Liver (tissue), 8 donors: ENCODE measurements at regions not wholly inside any gene's neighbourhood (a gene's known extent, or its start where the extent isn't known, plus 50 kb on each side); places are given as distances from the start of the nearest gene placed in this dataset.

Experiments
- DNase-seq: peaks from one replicate; pipeline ENCODE4 v3.0.0-alpha.2; 2017; ENCODE audit warnings: low spot score
- H3K27ac ChIP-seq, 2 donors: one replicate each; pipeline ENCODE4 v1.7.0; 2013; ENCODE audit warnings: inconsistent platforms in 2 of 2, low read length in 2 of 2, control low read depth in 1 of 2, low read depth in 1 of 2, mild to moderate bottlenecking in 1 of 2
- H3K27me3 ChIP-seq, 4 donors: one replicate each; pipeline versions ENCODE4 v1.6.1 to v1.7.0; 2013; ENCODE audit warnings: low read length in 3 of 4, inconsistent platforms in 1 of 4, mild to moderate bottlenecking in 1 of 4, moderate library complexity in 1 of 4; ENCODE audit not compliant: control insufficient read depth in 4 of 4, insufficient read depth in 4 of 4
- H3K36me3 ChIP-seq, 4 donors: one replicate each; pipeline versions ENCODE4 v1.6.1 to v1.7.0; 2013; ENCODE audit warnings: low read length in 3 of 4, mild to moderate bottlenecking in 3 of 4, low read depth in 1 of 4, moderate library complexity in 1 of 4; ENCODE audit not compliant: control insufficient read depth in 4 of 4, insufficient read depth in 3 of 4
- H3K4me1 ChIP-seq, 4 donors: one replicate each; pipeline versions ENCODE4 v1.6.1 to v1.7.0; 2013; ENCODE audit warnings: low read length in 3 of 4, mild to moderate bottlenecking in 3 of 4, moderate library complexity in 1 of 4; ENCODE audit not compliant: control insufficient read depth in 4 of 4, insufficient read depth in 4 of 4
- H3K4me3 ChIP-seq, 3 donors: one replicate each; pipeline versions ENCODE4 v1.6.1 to v1.7.0; 2013; ENCODE audit warnings: low read length in 3 of 3, control low read depth in 1 of 3, low read depth in 1 of 3, mild to moderate bottlenecking in 1 of 3
- H3K9ac ChIP-seq, 2 donors: one replicate each; pipeline ENCODE4 v1.7.0; 2013; ENCODE audit warnings: low read length in 2 of 2, mild to moderate bottlenecking in 2 of 2, moderate library complexity in 2 of 2, control low read depth in 1 of 2, low read depth in 1 of 2
- H3K9me3 ChIP-seq, 4 donors: one replicate each; pipeline versions ENCODE4 v1.6.1 to v1.7.0; 2013; ENCODE audit warnings: low read length in 3 of 4; ENCODE audit not compliant: control insufficient read depth in 4 of 4
- ATF3 ChIP-seq: IDR thresholded peaks from 2 replicates; pipeline ENCODE4 v1.6.1; 2016; ENCODE audit warnings: antibody characterized with exemption
- CTCF ChIP-seq: fragments of 150-350 bp; IDR thresholded peaks from 2 replicates; pipeline ENCODE4 v1.5.1; 2017; ENCODE audit warnings: improper control_type of control experiment, low read depth, low read length; ENCODE audit not compliant: missing input control
- EGR1 ChIP-seq, 2 donors: IDR thresholded peaks; 2 replicates each; pipeline ENCODE4 v1.6.1; 2016 to 2018; ENCODE audit warnings: antibody characterized with exemption in 2 of 2, low read depth in 2 of 2
- FOXA1 ChIP-seq: IDR thresholded peaks from 2 replicates; pipeline ENCODE4 v1.6.1; 2016; ENCODE audit warnings: antibody characterized with exemption
- FOXA2 ChIP-seq: IDR thresholded peaks from 2 replicates; pipeline ENCODE4 v1.6.1; 2016; ENCODE audit warnings: antibody characterized with exemption
- GABPA ChIP-seq, 2 donors: IDR thresholded peaks in 1 of 2; conservative IDR thresholded peaks in 1 of 2; 2 replicates each; pipeline ENCODE4 v1.6.1; 2016; ENCODE audit warnings: antibody characterized with exemption in 2 of 2, mild to moderate bottlenecking in 1 of 2, moderate library complexity in 1 of 2
- HNF4A ChIP-seq, 2 donors: conservative IDR thresholded peaks; 2 replicates each; pipeline ENCODE4 v1.6.1; 2016; ENCODE audit warnings: antibody characterized with exemption in 2 of 2, mild to moderate bottlenecking in 2 of 2
- HNF4G ChIP-seq: IDR thresholded peaks from 2 replicates; pipeline ENCODE4 v1.6.1; 2016; ENCODE audit warnings: antibody characterized with exemption
- JUND ChIP-seq, 2 donors: IDR thresholded peaks; 2 replicates each; pipeline ENCODE4 v1.6.1; 2016; ENCODE audit warnings: antibody characterized with exemption in 2 of 2
- MAX ChIP-seq: IDR thresholded peaks from 2 replicates; pipeline ENCODE4 v1.6.1; 2016; ENCODE audit warnings: antibody characterized with exemption
- NR2F2 ChIP-seq: IDR thresholded peaks from 2 replicates; pipeline ENCODE4 v1.6.1; 2016; ENCODE audit warnings: antibody characterized with exemption
- RAD21 ChIP-seq, 2 donors: IDR thresholded peaks; 2 replicates each; pipeline ENCODE4 v1.6.1; 2016; ENCODE audit warnings: antibody characterized with exemption in 2 of 2, mild to moderate bottlenecking in 2 of 2
- REST ChIP-seq: IDR thresholded peaks from 2 replicates; pipeline ENCODE4 v1.6.1; 2016; ENCODE audit warnings: antibody characterized with exemption, mild to moderate bottlenecking
- RXRA ChIP-seq, 2 donors: IDR thresholded peaks; 2 replicates each; pipeline ENCODE4 v1.6.1; 2017 to 2018; ENCODE audit warnings: antibody characterized with exemption in 2 of 2, mild to moderate bottlenecking in 1 of 2
- SP1 ChIP-seq: IDR thresholded peaks from 2 replicates; pipeline ENCODE4 v1.6.1; 2018; ENCODE audit warnings: antibody characterized with exemption, mild to moderate bottlenecking
- TAF1 ChIP-seq: conservative IDR thresholded peaks from 2 replicates; pipeline ENCODE4 v1.6.1; 2016; ENCODE audit warnings: antibody characterized with exemption, mild to moderate bottlenecking
- YY1 ChIP-seq: IDR thresholded peaks from 2 replicates; pipeline ENCODE4 v1.6.1; 2016; ENCODE audit warnings: antibody characterized with exemption, mild to moderate bottlenecking
- ZBTB33 ChIP-seq: IDR thresholded peaks from 2 replicates; pipeline ENCODE4 v1.6.1; 2016; ENCODE audit warnings: antibody characterized with exemption
- WGBS: extraction: QIAGEN DNeasy Blood & Tissue Kit; methylation state at CpG from one replicate; pipeline ENCODE4 v1.1.7; 2013; 5-methylcytosine and 5-hydroxymethylcytosine counted together
- donor health status: healthy.
- donor health status: healthy.
- donor health status: healthy.
- donor health status: healthy.
- donor health status: healthy.

- H3K9ac ChIP-seq, result no peak overlapping the region
- 94% methylated on average over 12 of the region's 12 CpGs for WGBS
- H3K4me1 ChIP-seq, result no peaks in the 10 kb centered on the region
- no peak overlapping the region for H3K27ac ChIP-seq
- H3K27me3 ChIP-seq, result no peaks in the 10 kb centered on the region
- no peaks in the 10 kb centered on the region for H3K36me3 ChIP-seq
- no peak overlapping the region for H3K4me3 ChIP-seq
- DNase-seq, result peak; percentile 22
- TF ChIP-seq RXRA (IDR thresholded peaks at IDR 0.05) (no peak), GABPA (IDR thresholded peaks at IDR 0.05 in 1 of 2, conservative IDR thresholded peaks at IDR 0.05 in 1 of 2) (no peak), HNF4A (conservative IDR thresholded peaks at IDR 0.05) (no peak), JUND (IDR thresholded peaks at IDR 0.05) (no peak), CTCF (no peak), ZBTB33 (no peak), NR2F2 (no peak), SP1 (no peak), ATF3 (no peak), EGR1 (IDR thresholded peaks at IDR 0.05; ENCODE audit: low read depth in 2 of 2) (no peak), FOXA1 (no peak), HNF4G (no peak), MAX (no peak), TAF1 (no peak), YY1 (no peak), REST (no peak), FOXA2 (no peak), RAD21 (IDR thresholded peaks at IDR 0.05) (no peak)
- no peaks in the 10 kb centered on the region for H3K9me3 ChIP-seq
Measured at GRCh38 chr10:78602201-78602932, 466.4 kb upstream of the ZMIZ1 start.
